Loucy (cell line): ENCODE measurements at regions not wholly inside any gene's neighbourhood (a gene's known extent, or its start where the extent isn't known, plus 50 kb on each side); places are given as distances from the start of the nearest gene placed in this dataset.

ENCODE experiments used
- H2AFZ ChIP-seq: fragments of 200-600 bp; sonication (generic); 2 replicates; pipeline ENCODE4 v1.6.0; 2016; ENCODE audit warnings: antibody characterized with exemption, mild to moderate bottlenecking, low read length, moderate library complexity
- H3F3A ChIP-seq: fragments of 200-600 bp; 2 replicates; pipeline ENCODE4 v1.6.0; 2016; ENCODE audit warnings: antibody characterized with exemption, low read depth, mild to moderate bottlenecking
- H3K27me3 ChIP-seq: fragments of 200-600 bp; sonication (generic); 2 replicates; pipeline ENCODE4 v1.6.1; 2014; ENCODE audit warnings: low read length, mild to moderate bottlenecking; ENCODE audit not compliant: insufficient read depth, poor library complexity, severe bottlenecking
- H3K36me3 ChIP-seq: fragments of 200-600 bp; sonication (generic); 2 replicates; pipeline ENCODE4 v1.6.1; 2016; ENCODE audit warnings: low read length; ENCODE audit not compliant: insufficient read depth
- H3K4me1 ChIP-seq: fragments of 200-600 bp; sonication (generic); 2 replicates; pipeline ENCODE4 v1.5.1; 2014; ENCODE audit warnings: low read length, mild to moderate bottlenecking; ENCODE audit not compliant: insufficient read depth, poor library complexity, severe bottlenecking
- H3K4me2 ChIP-seq: fragments of 200-600 bp; sonication (generic); 2 replicates; pipeline ENCODE4 v1.6.0; 2014; ENCODE audit warnings: antibody characterized with exemption, low read length, low read depth, mild to moderate bottlenecking; ENCODE audit not compliant: poor library complexity, severe bottlenecking
- H3K4me3 ChIP-seq: fragments of 200-600 bp; sonication (generic); 2 replicates; pipeline ENCODE4 v1.5.1; 2014; ENCODE audit warnings: low read length, mild to moderate bottlenecking, mixed read lengths; ENCODE audit not compliant: poor library complexity, severe bottlenecking
- H3K79me2 ChIP-seq: fragments of 200-600 bp; sonication (generic); 2 replicates; pipeline ENCODE4 v1.6.1; 2014; ENCODE audit warnings: low read length; ENCODE audit not compliant: insufficient read depth
- H3K9ac ChIP-seq: fragments of 200-600 bp; sonication (generic); 2 replicates; pipeline ENCODE4 v1.6.0; 2014; ENCODE audit warnings: mild to moderate bottlenecking, low read depth, low read length, moderate library complexity; ENCODE audit not compliant: poor library complexity, severe bottlenecking
- H3K9me2 ChIP-seq: fragments of 200-600 bp; sonication (generic); replicated peaks from 2 replicates; pipeline ENCODE4 v1.6.1; 2016; ENCODE audit warnings: low read depth, low read length, mixed read lengths
- H3K9me3 ChIP-seq: fragments of 200-600 bp; sonication (generic); 2 replicates; pipeline ENCODE4 v1.6.1; 2014; ENCODE audit warnings: mild to moderate bottlenecking, antibody characterized with exemption, low read length, low read depth; ENCODE audit not compliant: insufficient read depth
- H4K20me1 ChIP-seq: fragments of 200-600 bp; sonication (generic); 2 replicates; pipeline ENCODE4 v1.6.0; 2014; ENCODE audit warnings: antibody characterized with exemption, low read length, mild to moderate bottlenecking; ENCODE audit not compliant: insufficient read depth, poor library complexity, severe bottlenecking
- EZH2phosphoT487 ChIP-seq: fragments of 200-600 bp; IDR thresholded peaks from 2 replicates; pipeline ENCODE4 v1.6.1; 2018; ENCODE audit warnings: antibody characterized with exemption, mild to moderate bottlenecking, moderate library complexity, borderline replicate concordance
- TF ChIP-seq, protein P1 (sequence below): fragments of 200-600 bp; sonication (generic); conservative IDR thresholded peaks from 2 replicates; pipeline ENCODE4 v1.5.1; 2014; ENCODE audit warnings: mild to moderate bottlenecking, antibody characterized with exemption, low read length

DNA sequence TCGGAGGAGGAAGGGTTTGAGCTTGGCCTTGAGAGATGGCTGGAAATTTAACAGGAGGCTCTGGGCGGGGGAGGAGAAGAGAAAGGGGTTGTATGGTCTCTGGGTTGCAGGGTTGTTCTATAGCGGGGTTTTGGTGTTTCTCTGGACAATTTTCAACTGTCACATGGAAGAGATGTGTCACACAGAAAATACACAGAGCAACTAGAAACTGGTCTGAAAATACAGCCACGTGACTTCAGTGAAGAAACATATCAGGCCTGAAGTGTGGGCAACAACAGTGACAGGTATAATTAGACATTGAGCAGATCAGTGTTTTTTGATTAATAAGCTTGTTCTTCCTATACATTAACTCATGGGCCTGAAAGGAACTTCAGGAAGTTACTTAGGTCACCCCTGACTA lies 205.3 kb upstream of the HMGA2 start:
- Histone ChIP-seq H4K20me1 (no peaks in the 10 kb centered on the region), H2AFZ (no peak overlapping the region), H3K36me3 (no peaks in the 10 kb centered on the region), H3K27me3 (no peaks in the 10 kb centered on the region), H3K4me2 (no peak overlapping the region), H3K4me1 (no peaks in the 10 kb centered on the region), H3K79me2 (no peaks in the 10 kb centered on the region), H3K9me2 (no peaks in the 10 kb centered on the region), H3K9ac (no peak overlapping the region), H3K4me3 (no peak overlapping the region), H3F3A (no peaks in the 10 kb centered on the region), H3K9me3 (no peaks in the 10 kb centered on the region)
- TF ChIP-seq, protein P1, sequence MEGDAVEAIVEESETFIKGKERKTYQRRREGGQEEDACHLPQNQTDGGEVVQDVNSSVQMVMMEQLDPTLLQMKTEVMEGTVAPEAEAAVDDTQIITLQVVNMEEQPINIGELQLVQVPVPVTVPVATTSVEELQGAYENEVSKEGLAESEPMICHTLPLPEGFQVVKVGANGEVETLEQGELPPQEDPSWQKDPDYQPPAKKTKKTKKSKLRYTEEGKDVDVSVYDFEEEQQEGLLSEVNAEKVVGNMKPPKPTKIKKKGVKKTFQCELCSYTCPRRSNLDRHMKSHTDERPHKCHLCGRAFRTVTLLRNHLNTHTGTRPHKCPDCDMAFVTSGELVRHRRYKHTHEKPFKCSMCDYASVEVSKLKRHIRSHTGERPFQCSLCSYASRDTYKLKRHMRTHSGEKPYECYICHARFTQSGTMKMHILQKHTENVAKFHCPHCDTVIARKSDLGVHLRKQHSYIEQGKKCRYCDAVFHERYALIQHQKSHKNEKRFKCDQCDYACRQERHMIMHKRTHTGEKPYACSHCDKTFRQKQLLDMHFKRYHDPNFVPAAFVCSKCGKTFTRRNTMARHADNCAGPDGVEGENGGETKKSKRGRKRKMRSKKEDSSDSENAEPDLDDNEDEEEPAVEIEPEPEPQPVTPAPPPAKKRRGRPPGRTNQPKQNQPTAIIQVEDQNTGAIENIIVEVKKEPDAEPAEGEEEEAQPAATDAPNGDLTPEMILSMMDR = no peak
- TF ChIP-seq EZH2phosphoT487 = no peak

DNA sequence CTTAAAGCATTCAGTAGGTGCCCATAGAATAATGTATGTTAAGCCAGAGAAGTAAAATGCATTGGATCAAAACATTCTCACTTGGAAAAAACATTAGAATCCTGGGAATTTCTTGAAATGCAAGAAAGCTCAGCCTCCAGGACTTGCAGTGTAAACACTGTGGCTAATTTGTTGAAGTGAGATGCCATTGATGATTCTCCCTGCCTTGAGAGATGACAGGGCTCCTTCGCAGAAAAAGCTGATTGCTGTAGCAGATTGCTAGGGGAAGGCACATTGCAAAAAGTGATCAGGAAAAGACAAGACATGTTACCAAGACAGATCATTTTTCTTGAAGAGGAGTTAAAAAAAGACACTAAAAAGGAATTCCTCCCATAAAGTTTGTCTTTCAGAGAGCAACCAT lies 204.2 kb upstream of the HMGA2 start:
- H3K4me2 ChIP-seq = no peak overlapping the region
- no peak for TF ChIP-seq EZH2phosphoT487
- TF ChIP-seq, protein P1 = no peak
- H3K9ac ChIP-seq = no peak overlapping the region
- H3K4me1 ChIP-seq = no peaks in the 10 kb centered on the region
- no peaks in the 10 kb centered on the region for H3K36me3 ChIP-seq
- H3K79me2 ChIP-seq = no peaks in the 10 kb centered on the region
- no peaks in the 10 kb centered on the region for H3F3A ChIP-seq
- no peak overlapping the region for H3K4me3 ChIP-seq
- H2AFZ ChIP-seq = no peak overlapping the region
- no peaks in the 10 kb centered on the region for H3K9me3 ChIP-seq
- H4K20me1 ChIP-seq = no peaks in the 10 kb centered on the region
- no peaks in the 10 kb centered on the region for H3K9me2 ChIP-seq
- no peaks in the 10 kb centered on the region for H3K27me3 ChIP-seq

DNA sequence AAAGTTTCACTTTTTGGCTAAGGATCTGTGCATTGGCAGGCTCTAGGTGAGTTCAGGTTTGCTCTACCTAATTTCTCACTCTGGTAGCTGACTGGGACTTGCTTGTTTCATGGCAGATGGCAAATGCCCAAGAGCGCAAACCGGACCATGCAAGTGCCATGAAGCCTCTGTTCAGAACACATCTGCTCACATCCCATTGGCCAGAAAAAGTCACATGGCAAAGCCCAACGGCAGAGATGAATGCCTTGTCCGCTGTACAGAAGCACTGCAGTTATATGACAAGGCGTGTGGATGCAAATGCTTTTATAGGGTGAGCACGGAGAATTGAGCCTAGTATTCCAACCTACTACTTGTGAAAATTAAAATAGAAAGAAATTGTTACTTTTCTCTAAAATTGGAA lies 202.2 kb upstream of the HMGA2 start:
- Histone ChIP-seq H3K79me2 (no peaks in the 10 kb centered on the region), H3K27me3 (no peaks in the 10 kb centered on the region), H3F3A (no peaks in the 10 kb centered on the region), H3K9me2 (no peaks in the 10 kb centered on the region), H2AFZ (no peak overlapping the region), H3K4me2 (no peak overlapping the region), H3K4me3 (no peak overlapping the region), H4K20me1 (no peaks in the 10 kb centered on the region), H3K9ac (no peak overlapping the region), H3K9me3 (no peaks in the 10 kb centered on the region), H3K36me3 (no peaks in the 10 kb centered on the region), H3K4me1 (no peaks in the 10 kb centered on the region)
- TF ChIP-seq EZH2phosphoT487 = no peak
- TF ChIP-seq, protein P1 = no peak
